ENCODE measurements at regions not wholly inside any gene's neighbourhood (a gene's known extent, or its start where the extent isn't known, plus 50 kb on each side); places are given as distances from the start of the nearest gene placed in this dataset.

DNA sequence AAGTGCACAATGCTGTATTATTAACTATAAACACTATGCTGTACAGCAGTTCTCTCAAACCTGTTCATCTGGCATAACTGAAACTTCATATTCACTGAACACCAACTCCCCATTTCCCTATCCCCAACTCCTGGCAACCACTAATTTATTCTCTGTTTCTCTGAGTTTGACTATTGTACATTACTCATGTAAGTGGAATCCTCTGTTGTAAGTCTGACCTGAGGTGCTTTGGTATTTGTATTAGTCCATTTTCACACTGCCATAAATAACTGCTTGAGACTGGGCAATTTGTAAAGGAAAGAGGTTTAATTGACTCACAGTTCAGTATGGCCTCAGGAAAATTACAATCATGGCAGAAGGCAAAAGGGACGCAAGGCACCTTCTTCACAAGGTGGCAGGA is 266.3 kb downstream of the PPP1R3A start:
- Histone ChIP-seq H3K9me3 (ENCODE audit: control insufficient read depth in 2 of 3, insufficient read depth in 1 of 3, low read length in 3 of 3) (no peaks in the 10 kb centered on the region), H3K27ac (ENCODE audit: low read depth in 2 of 2, low read length in 2 of 2) (no peak overlapping the region), H3K9ac (ENCODE audit: low read length in 3 of 3) (no peak overlapping the region), H3K36me3 (ENCODE audit: control insufficient read depth in 2 of 3, insufficient read depth in 3 of 3, low read length in 3 of 3) (no peaks in the 10 kb centered on the region), H3K4me1 (ENCODE audit: control insufficient read depth in 2 of 3, insufficient read depth in 2 of 3, low read depth in 1 of 3, low read length in 3 of 3) (no peaks in the 10 kb centered on the region), H3K4me3 (ENCODE audit: low read length in 3 of 3) (no peak overlapping the region), H3K27me3 (ENCODE audit: control insufficient read depth, insufficient read depth, low read length) (no peaks in the 10 kb centered on the region)
- no peak for DNase-seq
- intact Hi-C loops (cut with DNase I) = no loop called here
- TF ChIP-seq, protein P1, sequence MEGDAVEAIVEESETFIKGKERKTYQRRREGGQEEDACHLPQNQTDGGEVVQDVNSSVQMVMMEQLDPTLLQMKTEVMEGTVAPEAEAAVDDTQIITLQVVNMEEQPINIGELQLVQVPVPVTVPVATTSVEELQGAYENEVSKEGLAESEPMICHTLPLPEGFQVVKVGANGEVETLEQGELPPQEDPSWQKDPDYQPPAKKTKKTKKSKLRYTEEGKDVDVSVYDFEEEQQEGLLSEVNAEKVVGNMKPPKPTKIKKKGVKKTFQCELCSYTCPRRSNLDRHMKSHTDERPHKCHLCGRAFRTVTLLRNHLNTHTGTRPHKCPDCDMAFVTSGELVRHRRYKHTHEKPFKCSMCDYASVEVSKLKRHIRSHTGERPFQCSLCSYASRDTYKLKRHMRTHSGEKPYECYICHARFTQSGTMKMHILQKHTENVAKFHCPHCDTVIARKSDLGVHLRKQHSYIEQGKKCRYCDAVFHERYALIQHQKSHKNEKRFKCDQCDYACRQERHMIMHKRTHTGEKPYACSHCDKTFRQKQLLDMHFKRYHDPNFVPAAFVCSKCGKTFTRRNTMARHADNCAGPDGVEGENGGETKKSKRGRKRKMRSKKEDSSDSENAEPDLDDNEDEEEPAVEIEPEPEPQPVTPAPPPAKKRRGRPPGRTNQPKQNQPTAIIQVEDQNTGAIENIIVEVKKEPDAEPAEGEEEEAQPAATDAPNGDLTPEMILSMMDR (IDR thresholded peaks at IDR 0.05; ENCODE audit: borderline replicate concordance, extremely low read depth, insufficient read depth) = no peak
- no peak for FAIRE-seq

DNA sequence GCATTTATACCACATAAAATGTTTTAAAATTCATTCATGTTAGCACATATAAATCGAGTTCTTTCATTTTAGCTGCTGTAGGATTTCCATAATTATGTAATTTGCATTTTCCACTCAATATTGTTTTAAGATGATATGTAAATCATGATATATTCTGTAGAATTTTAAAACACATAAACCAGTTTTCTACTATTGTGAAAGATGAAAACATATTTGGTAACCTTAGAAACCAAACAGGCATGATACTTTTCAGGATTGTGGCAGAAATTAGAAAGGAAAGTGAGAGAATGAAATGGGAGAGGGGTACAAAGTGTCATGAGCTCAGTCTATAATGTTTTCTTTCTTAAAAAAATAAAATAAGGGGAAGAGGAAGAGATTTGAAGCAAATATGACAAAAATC is 269.3 kb downstream of the PPP1R3A start:
- no peak for FAIRE-seq
- TF ChIP-seq, protein P1 (IDR thresholded peaks at IDR 0.05; ENCODE audit: borderline replicate concordance, extremely low read depth, insufficient read depth) = no peak

DNA sequence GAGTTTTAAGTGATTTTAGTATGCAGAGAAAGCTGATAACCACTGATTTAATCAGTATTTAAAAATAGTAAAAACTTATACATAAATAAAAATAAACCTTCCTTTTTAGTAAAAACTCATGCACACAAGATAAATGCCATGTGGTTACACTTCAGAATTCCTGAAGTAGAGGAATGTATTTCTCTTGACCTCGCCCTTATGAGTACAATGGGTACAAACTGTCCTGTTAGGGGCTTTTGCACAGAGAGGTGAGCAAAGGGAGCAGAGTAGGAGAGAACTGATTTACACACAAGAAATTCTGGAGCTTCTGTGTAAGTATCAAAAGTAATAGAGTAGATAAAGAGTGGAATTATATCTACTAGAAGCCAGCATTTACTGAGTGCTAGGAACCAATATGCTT is 279.6 kb downstream of the PPP1R3A start:
- no peak for FAIRE-seq
- H3K27me3 ChIP-seq (ENCODE audit: control insufficient read depth, insufficient read depth, low read length) = no peaks in the 10 kb centered on the region
- H3K9me3 ChIP-seq (ENCODE audit: control insufficient read depth in 2 of 3, insufficient read depth in 1 of 3, low read length in 3 of 3) = no peaks in the 10 kb centered on the region
- H3K36me3 ChIP-seq (ENCODE audit: control insufficient read depth in 2 of 3, insufficient read depth in 3 of 3, low read length in 3 of 3) = no peaks in the 10 kb centered on the region
- DNase-seq = no peak
- H3K9ac ChIP-seq (ENCODE audit: low read length in 3 of 3) = no peak overlapping the region
- no peaks in the 10 kb centered on the region for H3K4me1 ChIP-seq (ENCODE audit: control insufficient read depth in 2 of 3, insufficient read depth in 2 of 3, low read depth in 1 of 3, low read length in 3 of 3)
- intact Hi-C loops (cut with DNase I) = no loop called here
- TF ChIP-seq, protein P1 (IDR thresholded peaks at IDR 0.05; ENCODE audit: borderline replicate concordance, extremely low read depth, insufficient read depth) = no peak
- H3K27ac ChIP-seq (ENCODE audit: low read depth in 2 of 2, low read length in 2 of 2) = no peak overlapping the region
- H3K4me3 ChIP-seq (ENCODE audit: low read length in 3 of 3) = no peak overlapping the region

More for the DNA sequence above, 269.3 kb downstream of the PPP1R3A start:
- intact Hi-C loops (cut with DNase I) = no loop called here
- DNase-seq = no peak
- no peaks in the 10 kb centered on the region for H3K36me3 ChIP-seq (ENCODE audit: control insufficient read depth in 2 of 3, insufficient read depth in 3 of 3, low read length in 3 of 3)
- H3K27me3 ChIP-seq (ENCODE audit: control insufficient read depth, insufficient read depth, low read length) = no peaks in the 10 kb centered on the region
- no peak overlapping the region for H3K27ac ChIP-seq (ENCODE audit: low read depth in 2 of 2, low read length in 2 of 2)
- H3K9me3 ChIP-seq (ENCODE audit: control insufficient read depth in 2 of 3, insufficient read depth in 1 of 3, low read length in 3 of 3) = no peaks in the 10 kb centered on the region
- H3K4me1 ChIP-seq (ENCODE audit: control insufficient read depth in 2 of 3, insufficient read depth in 2 of 3, low read depth in 1 of 3, low read length in 3 of 3) = no peaks in the 10 kb centered on the region
- H3K9ac ChIP-seq (ENCODE audit: low read length in 3 of 3) = no peak overlapping the region
- no peak overlapping the region for H3K4me3 ChIP-seq (ENCODE audit: low read length in 3 of 3)

DNA sequence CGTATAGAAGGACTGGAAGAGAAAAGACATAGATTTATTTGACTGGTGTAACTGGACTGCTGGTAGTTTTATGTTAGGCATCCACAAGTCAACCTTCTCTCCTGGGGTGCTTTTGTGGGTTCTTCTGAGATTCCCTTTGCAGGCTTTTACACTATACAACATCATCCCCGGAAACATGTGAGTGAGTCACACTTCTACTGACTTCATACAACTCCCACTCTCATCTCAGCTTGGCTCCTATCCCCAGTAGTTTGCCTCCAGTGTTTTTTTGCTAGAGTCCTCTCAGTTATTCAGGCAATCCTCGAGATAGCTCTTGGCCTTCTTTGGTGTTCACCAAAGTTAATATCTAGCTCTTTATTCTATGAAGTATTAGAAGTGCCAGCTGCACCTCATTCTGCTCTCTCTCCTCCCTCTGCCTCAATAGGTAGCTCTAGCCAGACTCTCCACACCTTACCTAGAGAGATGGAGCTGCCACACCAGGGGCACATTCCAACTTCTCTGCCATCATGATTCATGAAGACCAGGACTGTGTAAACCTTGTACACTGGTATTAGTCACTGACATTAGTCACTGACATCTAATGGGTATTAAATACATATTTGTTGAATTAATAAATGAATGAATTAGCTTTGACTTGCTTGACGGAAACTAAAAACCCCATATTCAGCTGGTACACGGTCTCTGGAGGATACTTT is 281.9 kb downstream of the PPP1R3A start:
- DNase-seq (no peak), FAIRE-seq (no peak)
- Histone ChIP-seq H3K27ac (ENCODE audit: low read depth in 2 of 2, low read length in 2 of 2) (no peak overlapping the region), H3K9ac (ENCODE audit: low read length in 3 of 3) (no peak overlapping the region), H3K27me3 (ENCODE audit: control insufficient read depth, insufficient read depth, low read length) (no peaks in the 10 kb centered on the region), H3K4me1 (ENCODE audit: control insufficient read depth in 2 of 3, insufficient read depth in 2 of 3, low read depth in 1 of 3, low read length in 3 of 3) (no peaks in the 10 kb centered on the region), H3K4me3 (ENCODE audit: low read length in 3 of 3) (no peak overlapping the region), H3K36me3 (ENCODE audit: control insufficient read depth in 2 of 3, insufficient read depth in 3 of 3, low read length in 3 of 3) (no peaks in the 10 kb centered on the region), H3K9me3 (ENCODE audit: control insufficient read depth in 2 of 3, insufficient read depth in 1 of 3, low read length in 3 of 3) (no peaks in the 10 kb centered on the region)
- intact Hi-C loops (cut with DNase I) = no loop called here
- TF ChIP-seq, protein P1 (IDR thresholded peaks at IDR 0.05; ENCODE audit: borderline replicate concordance, extremely low read depth, insufficient read depth) = no peak

All from kidney (tissue), 13 donors.